B cell (primary cell): ENCODE measurements at regions not wholly inside any gene's neighbourhood (a gene's known extent, or its start where the extent isn't known, plus 50 kb on each side); places are given as distances from the start of the nearest gene placed in this dataset.

Experiments used
- EZH2 ChIP-seq: IDR thresholded peaks from 2 replicates; pipeline ENCODE4 v1.6.1; 2012; ENCODE audit warnings: borderline replicate concordance, low read depth, mild to moderate bottlenecking, moderate library complexity, low read length; ENCODE audit not compliant: insufficient read depth, poor library complexity, severe bottlenecking
- TF ChIP-seq, protein P1 (sequence below): fragments of 200-600 bp; IDR thresholded peaks from one replicate; pipeline ENCODE4 v1.8.0; 2022; ENCODE audit warnings: antibody characterized with exemption, mild to moderate bottlenecking

DNA sequence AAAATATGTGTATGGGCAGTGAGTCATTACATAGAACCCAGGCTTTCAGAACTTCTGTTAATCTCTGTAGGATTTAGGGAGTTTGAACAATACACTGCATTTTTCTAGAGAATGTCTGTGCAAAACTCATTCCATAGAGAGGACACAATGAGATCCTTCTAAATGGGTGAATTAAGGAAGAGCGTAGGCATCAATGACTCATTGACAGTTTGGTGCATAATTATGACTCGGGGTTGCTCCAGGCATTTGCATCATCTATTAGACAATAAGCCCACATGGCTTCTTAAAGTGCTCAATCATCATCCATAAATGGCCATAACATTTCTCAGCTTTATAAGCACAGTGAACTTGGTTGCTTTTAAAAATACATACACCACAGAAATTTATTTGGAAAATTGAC is 625.5 kb downstream of the CDH26 start:
- TF ChIP-seq, protein P1, sequence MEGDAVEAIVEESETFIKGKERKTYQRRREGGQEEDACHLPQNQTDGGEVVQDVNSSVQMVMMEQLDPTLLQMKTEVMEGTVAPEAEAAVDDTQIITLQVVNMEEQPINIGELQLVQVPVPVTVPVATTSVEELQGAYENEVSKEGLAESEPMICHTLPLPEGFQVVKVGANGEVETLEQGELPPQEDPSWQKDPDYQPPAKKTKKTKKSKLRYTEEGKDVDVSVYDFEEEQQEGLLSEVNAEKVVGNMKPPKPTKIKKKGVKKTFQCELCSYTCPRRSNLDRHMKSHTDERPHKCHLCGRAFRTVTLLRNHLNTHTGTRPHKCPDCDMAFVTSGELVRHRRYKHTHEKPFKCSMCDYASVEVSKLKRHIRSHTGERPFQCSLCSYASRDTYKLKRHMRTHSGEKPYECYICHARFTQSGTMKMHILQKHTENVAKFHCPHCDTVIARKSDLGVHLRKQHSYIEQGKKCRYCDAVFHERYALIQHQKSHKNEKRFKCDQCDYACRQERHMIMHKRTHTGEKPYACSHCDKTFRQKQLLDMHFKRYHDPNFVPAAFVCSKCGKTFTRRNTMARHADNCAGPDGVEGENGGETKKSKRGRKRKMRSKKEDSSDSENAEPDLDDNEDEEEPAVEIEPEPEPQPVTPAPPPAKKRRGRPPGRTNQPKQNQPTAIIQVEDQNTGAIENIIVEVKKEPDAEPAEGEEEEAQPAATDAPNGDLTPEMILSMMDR: no peak
- TF ChIP-seq EZH2: no peak
